Lower lobe of right lung (tissue), 2 donors: ENCODE measurements at regions not wholly inside any gene's neighbourhood (a gene's known extent, or its start where the extent isn't known, plus 50 kb on each side); places are given as distances from the start of the nearest gene placed in this dataset.

Experiments used
- ATAC-seq, 2 donors: fragments of 200-7000 bp; cut with Tn5 transposase; one replicate each; pipeline ENCODE4 v1.9.1; 2020 to 2022; ENCODE audit warnings: mild to moderate bottlenecking in 2 of 2, moderate library complexity in 2 of 2
- DNase-seq: peaks from one replicate; pipeline ENCODE4 v3.0.0-alpha.2; 2020
- H3K27ac ChIP-seq: fragments of 200-600 bp; one replicate; pipeline ENCODE4 v1.8.0; 2022
- H3K27me3 ChIP-seq: fragments of 200-600 bp; one replicate; pipeline ENCODE4 v1.8.0; 2022; ENCODE audit warnings: low read depth
- H3K36me3 ChIP-seq: fragments of 200-600 bp; one replicate; pipeline ENCODE4 v1.8.0; 2022; ENCODE audit warnings: mild to moderate bottlenecking
- H3K4me1 ChIP-seq: fragments of 200-600 bp; one replicate; pipeline ENCODE4 v1.8.0; 2022
- H3K4me3 ChIP-seq: fragments of 200-600 bp; one replicate; pipeline ENCODE4 v1.8.0; 2022; ENCODE audit warnings: mild to moderate bottlenecking
- H3K9me3 ChIP-seq: fragments of 200-600 bp; one replicate; pipeline ENCODE4 v1.8.0; 2022
- intact Hi-C: fragments of 100-400 bp; cut with DNase I; formaldehyde crosslinking; loops from one replicate; pipeline ENCODE4 v1.11.0; 2022
- TF ChIP-seq, protein P1 (sequence below): fragments of 200-600 bp; IDR thresholded peaks from one replicate; pipeline ENCODE4 v1.8.0; 2022; ENCODE audit warnings: antibody characterized with exemption, mild to moderate bottlenecking
- donor health status: DM: no; HTN: yes; CAD: no; lungs with severe emphysema.

DNA sequence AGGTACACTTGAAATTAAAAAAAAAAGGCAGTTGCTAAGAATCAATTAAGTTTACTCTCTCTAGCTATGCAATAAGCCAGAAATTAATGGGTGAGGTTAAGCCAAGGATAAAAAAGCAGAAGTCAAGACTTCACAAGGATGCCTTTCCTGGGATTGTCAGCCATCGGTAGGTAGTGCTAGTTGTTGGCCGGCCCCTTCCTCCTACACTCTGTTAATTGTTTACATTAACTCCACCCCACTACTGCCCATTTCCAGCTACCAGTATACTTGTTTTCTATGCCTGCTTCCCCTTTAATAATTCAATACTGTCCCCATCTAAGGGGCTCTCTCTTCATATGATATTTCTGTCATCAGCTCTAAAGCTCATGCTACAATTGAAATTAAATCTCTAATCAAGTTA, 461.0 kb downstream of the IPMK start:
- TF ChIP-seq, protein P1, sequence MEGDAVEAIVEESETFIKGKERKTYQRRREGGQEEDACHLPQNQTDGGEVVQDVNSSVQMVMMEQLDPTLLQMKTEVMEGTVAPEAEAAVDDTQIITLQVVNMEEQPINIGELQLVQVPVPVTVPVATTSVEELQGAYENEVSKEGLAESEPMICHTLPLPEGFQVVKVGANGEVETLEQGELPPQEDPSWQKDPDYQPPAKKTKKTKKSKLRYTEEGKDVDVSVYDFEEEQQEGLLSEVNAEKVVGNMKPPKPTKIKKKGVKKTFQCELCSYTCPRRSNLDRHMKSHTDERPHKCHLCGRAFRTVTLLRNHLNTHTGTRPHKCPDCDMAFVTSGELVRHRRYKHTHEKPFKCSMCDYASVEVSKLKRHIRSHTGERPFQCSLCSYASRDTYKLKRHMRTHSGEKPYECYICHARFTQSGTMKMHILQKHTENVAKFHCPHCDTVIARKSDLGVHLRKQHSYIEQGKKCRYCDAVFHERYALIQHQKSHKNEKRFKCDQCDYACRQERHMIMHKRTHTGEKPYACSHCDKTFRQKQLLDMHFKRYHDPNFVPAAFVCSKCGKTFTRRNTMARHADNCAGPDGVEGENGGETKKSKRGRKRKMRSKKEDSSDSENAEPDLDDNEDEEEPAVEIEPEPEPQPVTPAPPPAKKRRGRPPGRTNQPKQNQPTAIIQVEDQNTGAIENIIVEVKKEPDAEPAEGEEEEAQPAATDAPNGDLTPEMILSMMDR = no peak
- H3K27ac ChIP-seq = no peak overlapping the region
- intact Hi-C loops = no loop called here

DNA sequence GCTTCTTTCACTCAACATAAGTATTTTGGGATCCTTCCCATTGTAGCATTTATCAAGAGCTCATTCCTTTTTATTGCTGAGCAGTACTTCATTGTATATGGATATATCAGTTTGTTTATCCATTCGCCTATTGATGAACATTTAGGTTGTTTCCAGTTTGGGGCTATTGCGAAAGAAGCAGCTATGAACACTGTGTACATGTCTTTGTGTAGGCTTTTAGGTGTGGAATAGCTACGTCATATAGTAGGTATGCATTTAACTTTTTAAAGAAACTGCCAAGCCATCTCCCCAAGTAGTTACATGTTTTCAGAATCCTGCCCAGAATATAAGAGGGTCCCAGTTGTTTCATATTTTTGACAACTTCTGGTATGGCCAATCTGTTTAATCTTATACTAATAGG, 468.1 kb downstream of the IPMK start:
- ATAC-seq = no peak
- TF ChIP-seq, protein P1 = no peak
- intact Hi-C loops = no loop called here
- Histone ChIP-seq H3K27me3 (no peaks in the 10 kb centered on the region), H3K9me3 (no peaks in the 10 kb centered on the region), H3K4me3 (no peak overlapping the region), H3K27ac (no peak overlapping the region), H3K4me1 (no peaks in the 10 kb centered on the region), H3K36me3 (no peaks in the 10 kb centered on the region)
- DNase-seq = no peak

More for the DNA sequence above, 461.0 kb downstream of the IPMK start:
- H3K4me1 ChIP-seq = no peaks in the 10 kb centered on the region
- H3K9me3 ChIP-seq = no peaks in the 10 kb centered on the region
- no peaks in the 10 kb centered on the region for H3K36me3 ChIP-seq
- no peak overlapping the region for H3K4me3 ChIP-seq
- H3K27me3 ChIP-seq = no peaks in the 10 kb centered on the region
- DNase-seq (no peak), ATAC-seq (no peak)

DNA sequence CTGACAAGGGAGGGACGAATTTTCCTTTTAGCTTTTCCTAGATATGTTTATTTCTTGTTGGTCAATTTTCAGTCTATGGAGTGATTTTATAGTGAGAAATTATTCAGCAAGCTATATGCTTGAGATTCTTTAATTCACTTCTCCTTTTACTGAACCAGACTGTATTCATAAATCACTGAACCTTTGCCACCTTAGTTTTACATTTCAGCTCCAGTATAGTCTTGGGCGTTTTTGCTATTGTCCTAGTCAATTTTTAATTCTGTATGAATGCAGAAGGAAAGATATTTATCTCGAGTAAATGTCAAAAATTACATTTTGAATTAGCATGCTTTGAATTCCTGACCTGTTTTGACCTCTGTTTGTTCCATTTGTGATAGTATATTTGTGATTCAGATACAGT, 468.9 kb downstream of the IPMK start:
- H3K36me3 ChIP-seq = no peaks in the 10 kb centered on the region
- no peak overlapping the region for H3K27ac ChIP-seq
- no peaks in the 10 kb centered on the region for H3K4me1 ChIP-seq
- TF ChIP-seq, protein P1 = no peak
- intact Hi-C loops = no loop called here
- ATAC-seq = no peak
- no peak for DNase-seq
- H3K27me3 ChIP-seq = no peaks in the 10 kb centered on the region
- no peak overlapping the region for H3K4me3 ChIP-seq
- no peaks in the 10 kb centered on the region for H3K9me3 ChIP-seq

DNA sequence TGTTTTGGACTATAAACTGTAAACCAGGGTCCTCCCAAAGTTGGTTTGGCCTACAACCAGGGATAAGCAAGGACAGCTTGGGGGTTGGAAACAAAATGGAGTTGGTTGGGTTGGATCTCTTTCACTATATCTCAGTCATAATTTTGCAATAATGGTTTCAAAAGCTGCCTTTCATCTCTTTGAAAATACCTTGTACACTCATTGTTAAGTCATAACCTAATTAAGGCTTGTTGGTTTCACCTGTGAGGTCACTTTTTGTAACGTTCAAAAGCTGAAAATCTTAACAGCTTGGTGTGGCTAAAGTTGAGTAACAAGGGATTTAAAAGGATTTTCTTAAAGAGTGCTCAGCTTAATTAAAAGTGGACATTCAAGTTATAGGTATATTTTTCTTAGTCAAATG, 476.1 kb downstream of the IPMK start:
- no peaks in the 10 kb centered on the region for H3K27me3 ChIP-seq
- intact Hi-C loops = no loop called here
- H3K4me1 ChIP-seq = no peaks in the 10 kb centered on the region
- no peaks in the 10 kb centered on the region for H3K9me3 ChIP-seq
- ATAC-seq = no peak
- no peaks in the 10 kb centered on the region for H3K36me3 ChIP-seq
- H3K4me3 ChIP-seq = no peak overlapping the region
- TF ChIP-seq, protein P1 = no peak
- no peak for DNase-seq
- H3K27ac ChIP-seq = no peak overlapping the region

DNA sequence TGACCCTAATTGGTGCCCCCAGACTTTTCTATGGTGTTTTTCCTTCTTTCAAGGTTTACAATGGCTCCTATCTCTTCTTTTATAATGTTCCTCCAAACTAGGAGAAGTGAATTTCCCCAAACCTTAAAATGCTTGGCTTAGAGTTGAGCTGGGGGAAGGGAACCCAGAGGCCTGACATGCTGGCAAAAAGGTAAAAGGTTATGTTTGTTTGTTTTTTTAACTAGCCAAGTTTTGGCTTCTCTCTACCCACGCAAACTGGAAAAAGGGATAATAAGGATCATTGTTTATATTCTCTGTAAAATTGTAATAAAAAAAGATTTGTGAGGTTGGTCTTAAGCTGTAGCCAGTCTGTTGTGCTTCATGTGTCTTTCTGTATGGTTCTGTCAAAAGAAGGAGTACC, 477.0 kb downstream of the IPMK start:
- no peak overlapping the region for H3K4me3 ChIP-seq
- no peaks in the 10 kb centered on the region for H3K27me3 ChIP-seq
- DNase-seq = no peak
- H3K4me1 ChIP-seq = no peaks in the 10 kb centered on the region
- no peaks in the 10 kb centered on the region for H3K9me3 ChIP-seq
- no peaks in the 10 kb centered on the region for H3K36me3 ChIP-seq
- no peak overlapping the region for H3K27ac ChIP-seq
- no peak for ATAC-seq
- TF ChIP-seq, protein P1 = no peak
- intact Hi-C loops = no loop called here

DNA sequence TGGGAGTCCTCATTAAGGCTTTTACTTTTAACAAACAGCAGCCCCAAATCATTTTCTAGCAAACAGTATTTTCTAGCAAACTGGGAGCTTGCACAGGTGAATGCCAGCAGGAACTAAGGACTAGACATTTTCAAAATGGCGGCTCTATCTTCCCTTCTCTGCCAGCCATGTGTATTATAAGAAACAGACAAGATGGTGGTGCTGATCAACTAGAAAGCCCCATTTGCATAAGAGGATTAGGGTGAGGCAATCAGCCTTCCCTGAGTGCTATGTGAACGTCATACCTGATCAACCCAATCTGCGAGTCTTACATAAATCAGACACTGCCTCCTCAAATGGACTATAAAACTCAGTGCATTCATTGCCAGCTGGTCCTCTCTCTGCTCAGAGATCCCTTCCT, 479.6 kb downstream of the IPMK start:
- TF ChIP-seq, protein P1 = no peak
- H3K36me3 ChIP-seq = no peaks in the 10 kb centered on the region
- no peaks in the 10 kb centered on the region for H3K27me3 ChIP-seq
- H3K4me1 ChIP-seq = no peaks in the 10 kb centered on the region
- no peak for DNase-seq
- no peak overlapping the region for H3K4me3 ChIP-seq
- intact Hi-C loops = no loop called here
- ATAC-seq = no peak
- H3K27ac ChIP-seq = no peak overlapping the region
- no peaks in the 10 kb centered on the region for H3K9me3 ChIP-seq
